VCaP (cell line): ENCODE measurements at regions not wholly inside any gene's neighbourhood (a gene's known extent, or its start where the extent isn't known, plus 50 kb on each side); places are given as distances from the start of the nearest gene placed in this dataset.

Experiments used
- H3K27ac ChIP-seq: fragments of 450-650 bp; 2 replicates; pipeline ENCODE4 v1.5.1; 2017
- CTCF ChIP-seq: fragments of 450-650 bp; conservative IDR thresholded peaks from 2 replicates; pipeline ENCODE4 v1.5.1; 2017; ENCODE audit warnings: mild to moderate bottlenecking, moderate library complexity

- peak overlapping the region; percentile 67 for H3K27ac ChIP-seq
- no peak for TF ChIP-seq CTCF
Observed at GRCh38 chr3:140830391-140830790, 111.2 kb upstream of the SLC25A36 start.

DNA sequence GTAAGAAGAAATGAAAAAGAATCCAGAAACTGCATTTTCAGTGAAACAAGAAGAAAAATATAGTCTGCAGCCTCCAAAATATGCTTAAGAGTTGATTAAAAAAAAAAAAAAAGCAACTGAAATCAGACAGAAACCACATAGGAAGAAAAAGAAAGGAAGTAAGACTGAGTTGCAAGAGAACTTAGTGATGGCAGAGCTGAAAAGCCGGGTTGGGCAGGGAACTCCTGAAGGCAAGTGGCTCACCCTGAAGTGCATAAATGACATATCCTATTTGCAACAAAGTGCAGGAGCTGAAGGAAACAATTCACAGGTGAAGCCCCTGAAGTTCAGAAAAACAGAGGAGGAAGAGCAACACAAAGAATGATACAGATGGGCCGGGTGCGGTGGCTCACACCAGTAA is 108.8 kb upstream of the SLC25A36 start:
- H3K27ac ChIP-seq = no peak overlapping the region
- no peak for TF ChIP-seq CTCF

DNA sequence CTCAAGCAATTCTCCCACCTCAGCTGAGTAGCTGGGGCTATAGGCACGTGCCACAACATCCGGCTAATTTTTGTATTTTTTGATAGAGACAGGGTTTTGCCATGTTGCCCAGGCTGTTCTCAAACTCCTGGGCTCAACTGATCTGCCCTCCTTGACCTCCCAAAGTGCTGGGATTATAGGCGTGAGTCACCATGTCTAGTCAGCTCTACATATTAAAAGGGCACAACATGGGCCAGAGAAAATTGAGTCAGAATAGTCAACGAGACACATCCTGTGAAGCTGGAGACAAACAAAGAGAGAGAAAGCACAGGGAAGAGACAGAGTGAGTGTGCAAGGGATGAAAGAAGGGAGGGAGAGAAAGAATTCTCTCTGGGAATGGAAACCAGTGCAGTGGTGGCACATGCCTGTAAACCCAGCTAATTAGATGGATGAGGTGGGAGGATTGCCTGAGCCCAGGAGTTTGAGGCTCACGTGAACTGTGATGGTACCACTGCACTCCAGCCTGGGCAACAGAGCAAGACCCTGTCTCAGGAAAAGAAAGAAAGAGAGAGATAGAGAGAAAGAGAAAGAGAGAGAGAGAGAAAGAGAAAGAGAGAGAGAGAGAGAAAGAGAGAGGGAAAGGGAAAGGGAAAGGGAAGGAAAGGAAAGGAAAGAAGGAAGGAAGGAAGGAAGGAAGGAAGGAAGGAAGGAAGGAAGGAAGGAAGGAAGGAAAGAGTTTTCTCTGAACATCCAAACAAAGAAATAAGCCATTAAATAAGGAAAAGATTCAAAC is 107.2 kb upstream of the SLC25A36 start:
- H3K27ac ChIP-seq = no peak overlapping the region
- no peak for TF ChIP-seq CTCF

DNA sequence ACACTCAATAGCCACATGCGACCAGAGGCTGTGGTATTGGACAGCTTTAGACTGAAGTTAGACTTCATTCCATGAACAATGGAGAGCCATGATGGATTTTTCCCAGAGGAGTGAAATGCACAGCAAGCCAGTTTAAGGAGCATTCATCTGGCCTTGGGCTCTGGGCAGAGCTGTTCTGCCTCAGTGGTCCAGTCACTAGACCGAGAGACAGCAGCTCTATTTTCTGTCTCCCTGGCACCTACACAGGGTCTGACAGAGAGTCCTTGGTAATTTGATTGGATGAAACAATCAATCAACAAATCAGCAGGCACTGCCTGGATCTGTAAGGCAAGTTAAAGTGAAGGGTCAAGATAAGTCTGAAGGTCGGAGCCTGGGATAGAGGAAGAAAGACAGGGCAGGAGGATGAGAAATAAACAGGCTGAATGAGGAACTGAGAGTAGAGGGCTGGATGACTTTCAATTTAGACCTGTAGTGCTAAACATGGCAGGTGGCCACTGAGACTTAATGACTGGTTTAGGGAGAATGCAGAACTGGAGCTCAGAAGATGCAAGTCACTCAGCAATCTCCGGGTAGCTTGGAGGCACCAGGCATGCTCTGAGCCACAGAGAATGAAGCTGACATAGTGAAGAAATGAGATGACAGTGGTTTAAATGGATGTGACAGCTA is 98.5 kb upstream of the SLC25A36 start:
- TF ChIP-seq CTCF = no peak
- H3K27ac ChIP-seq = no peak overlapping the region

GRCh38 chr3:140843656-140844055 is 98.0 kb upstream of the SLC25A36 start:
- TF ChIP-seq CTCF = no peak
- H3K27ac ChIP-seq = no peak overlapping the region

DNA sequence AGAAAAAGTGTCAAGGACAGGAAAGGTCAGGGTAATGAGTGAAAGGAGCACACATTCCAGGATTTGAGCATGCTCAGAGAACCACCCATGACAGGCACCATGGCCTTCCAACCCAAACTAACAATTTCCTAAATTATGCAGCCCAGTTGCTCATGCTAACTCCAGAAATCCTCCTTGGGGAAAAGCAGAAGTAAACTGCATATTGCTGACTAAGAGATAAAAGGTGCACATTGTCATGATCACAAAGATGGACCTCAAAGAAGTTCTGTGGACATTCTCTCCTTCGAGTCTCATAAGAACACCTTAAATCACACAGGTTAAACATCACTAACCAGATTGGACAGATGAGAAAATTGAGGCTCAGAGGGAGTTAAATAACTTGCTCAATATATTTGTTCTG is 97.6 kb upstream of the SLC25A36 start:
- no peak overlapping the region for H3K27ac ChIP-seq
- TF ChIP-seq CTCF = no peak

GRCh38 chr3:140845882-140846281 is 95.8 kb upstream of the SLC25A36 start:
- no peak overlapping the region for H3K27ac ChIP-seq
- TF ChIP-seq CTCF = no peak
